ENCODE measurements at regions not wholly inside any gene's neighbourhood (a gene's known extent, or its start where the extent isn't known, plus 50 kb on each side); places are given as distances from the start of the nearest gene placed in this dataset.

GRCh38 chr9:36772449-36773403 is 200.0 kb downstream of the MELK start:
- TF ChIP-seq CTCF (IDR thresholded peaks at IDR 0.05) (no peak), EZH2 (IDR thresholded peaks at IDR 0.05) (no peak)

Measured in neural progenitor cell (in vitro differentiated cells).